AML-193 (cell line): ENCODE measurements at regions not wholly inside any gene's neighbourhood (a gene's known extent, or its start where the extent isn't known, plus 50 kb on each side); places are given as distances from the start of the nearest gene placed in this dataset.
"Not testable (repeated sequence)": the region's sequence is repeated elsewhere in the genome, so short reads cannot be mapped to it uniquely, and the experiment has no call there.

Experiments used
- DNase-seq, 2 experiments: peaks; one replicate each; lab custom pipeline; 2025; lab: John Stamatoyannopoulos, UW

- DNase-seq = no peak
Measured at GRCh38 chr5:106818552-106818951, 852.2 kb downstream of the EFNA5 start.

DNA sequence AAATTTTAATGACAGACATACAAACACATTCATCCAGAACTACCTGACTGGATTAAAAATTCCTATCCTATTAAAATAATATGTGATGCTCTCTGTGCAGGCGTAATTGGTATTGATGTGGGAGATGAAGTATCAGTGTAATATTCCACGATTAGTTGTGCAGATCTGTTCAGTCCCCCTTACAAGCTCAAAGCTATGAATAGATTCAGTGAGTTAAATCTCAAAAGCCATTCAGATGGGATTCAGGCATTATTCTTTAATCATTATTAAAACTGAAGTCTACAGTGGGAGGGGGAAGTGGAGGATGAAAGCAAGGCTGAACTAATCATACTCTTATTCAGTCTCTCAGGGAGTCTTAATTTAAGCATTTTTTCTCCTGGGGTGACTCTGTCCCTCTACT lies 855.8 kb downstream of the EFNA5 start:
- DNase-seq = no peak

GRCh38 chr5:106801554-106801953 lies 869.2 kb downstream of the EFNA5 start:
- DNase-seq = no peak

DNA sequence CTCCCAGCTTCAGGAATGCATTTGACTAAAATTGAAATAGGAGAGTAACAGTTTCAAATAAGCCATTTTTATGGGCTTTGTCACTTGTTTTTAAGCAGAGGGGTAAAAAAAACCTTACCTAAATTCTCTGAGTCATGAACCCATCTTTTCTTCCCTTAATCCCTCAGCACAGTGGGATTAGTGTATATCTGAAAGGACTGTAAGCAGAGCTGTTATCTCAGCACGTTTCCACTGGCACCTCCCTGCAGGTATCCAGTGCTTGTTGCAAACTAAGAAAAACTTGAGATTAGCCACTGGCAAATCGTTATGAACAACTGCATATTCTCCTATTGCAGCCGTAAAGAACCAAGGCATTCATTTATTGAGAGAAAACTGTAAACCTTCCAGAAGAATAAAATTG lies 872.7 kb downstream of the EFNA5 start:
- no peak for DNase-seq

DNA sequence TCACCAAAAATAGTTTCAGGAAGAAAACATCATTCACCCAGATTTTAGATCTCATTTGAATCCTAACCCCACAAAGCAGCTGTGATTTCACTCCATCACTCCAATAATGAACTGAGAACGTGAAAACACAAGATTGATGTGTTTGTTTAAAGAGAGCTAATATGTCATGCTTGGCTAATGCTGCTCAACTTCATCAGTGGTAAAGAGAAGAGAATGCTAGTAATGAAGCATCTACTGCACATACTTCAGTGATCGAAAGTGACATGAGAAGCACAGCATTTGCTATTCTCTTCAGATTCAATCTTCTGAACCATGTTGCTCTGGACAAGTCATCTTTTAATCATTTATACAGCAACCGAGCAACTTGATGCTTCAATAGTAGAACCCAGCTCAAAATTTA lies 874.7 kb downstream of the EFNA5 start:
- DNase-seq = no peak

- DNase-seq = no peak
Measured at GRCh38 chr5:106784846-106785245, 885.9 kb downstream of the EFNA5 start.

- DNase-seq = no peak
Measured at GRCh38 chr5:106780355-106780754, 890.4 kb downstream of the EFNA5 start.

GRCh38 chr5:106776515-106776914 lies 894.2 kb downstream of the EFNA5 start:
- DNase-seq = not testable (repeated sequence)

DNA sequence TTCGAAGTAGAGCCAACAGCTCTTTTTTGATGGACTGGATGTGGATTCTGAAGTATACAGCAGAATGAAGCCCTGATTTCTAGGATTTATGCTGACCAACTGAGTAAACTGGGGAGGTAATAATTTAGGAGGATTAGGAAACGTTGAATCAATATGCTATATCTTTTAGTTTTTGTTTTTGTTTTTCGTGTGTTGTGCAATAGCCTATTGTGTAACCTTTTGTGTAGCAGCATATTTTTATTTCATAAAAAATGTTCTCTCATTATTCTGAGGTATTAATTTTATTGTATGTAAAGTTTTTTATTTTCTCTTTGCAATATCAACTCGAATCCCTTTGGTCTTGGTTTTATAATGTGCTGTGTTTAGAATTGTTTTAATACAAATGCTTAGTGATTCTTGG lies 902.3 kb downstream of the EFNA5 start:
- DNase-seq = no peak

GRCh38 chr5:106766916-106767315 lies 903.8 kb downstream of the EFNA5 start:
- no peak for DNase-seq

- no peak for DNase-seq
Measured at GRCh38 chr5:106759581-106759980, 911.2 kb downstream of the EFNA5 start.

DNA sequence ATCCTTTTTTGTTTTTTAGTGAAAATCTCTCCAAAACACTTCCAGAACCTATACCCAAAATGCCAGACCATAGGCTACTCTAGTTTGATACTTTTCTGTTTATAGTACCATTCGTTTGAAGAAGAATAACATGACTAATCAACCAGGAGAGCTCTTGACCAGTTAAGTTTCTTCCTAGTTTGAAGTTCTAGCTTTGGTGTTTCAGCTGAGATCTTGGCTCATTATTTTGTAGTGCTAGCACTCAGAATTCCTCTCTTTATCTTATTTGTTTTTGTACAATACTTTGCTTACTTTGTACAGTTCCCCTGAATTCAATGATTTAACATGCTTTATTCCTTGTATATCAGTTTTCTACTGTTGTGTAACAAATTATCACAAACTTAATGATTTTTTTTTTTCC lies 911.6 kb downstream of the EFNA5 start:
- DNase-seq = no peak

DNA sequence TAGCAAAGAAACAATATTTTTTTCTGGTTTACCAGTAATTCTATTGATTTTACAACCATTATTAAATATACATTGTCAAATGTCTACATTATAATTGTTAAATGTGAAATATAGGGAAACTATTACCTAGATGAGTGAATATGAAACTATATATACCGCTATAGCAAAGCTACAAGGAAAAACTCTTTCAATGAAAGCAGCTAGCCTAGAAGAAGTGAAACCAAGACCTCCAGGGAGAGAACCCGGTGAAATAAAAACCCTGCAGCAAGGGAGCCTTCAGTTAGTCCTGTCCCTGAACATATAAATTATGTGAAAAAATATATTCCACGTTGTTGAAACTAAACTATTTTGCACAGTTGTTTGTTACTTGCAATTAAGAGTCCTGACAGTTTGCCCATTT lies 913.1 kb downstream of the EFNA5 start:
- DNase-seq = no peak

DNA sequence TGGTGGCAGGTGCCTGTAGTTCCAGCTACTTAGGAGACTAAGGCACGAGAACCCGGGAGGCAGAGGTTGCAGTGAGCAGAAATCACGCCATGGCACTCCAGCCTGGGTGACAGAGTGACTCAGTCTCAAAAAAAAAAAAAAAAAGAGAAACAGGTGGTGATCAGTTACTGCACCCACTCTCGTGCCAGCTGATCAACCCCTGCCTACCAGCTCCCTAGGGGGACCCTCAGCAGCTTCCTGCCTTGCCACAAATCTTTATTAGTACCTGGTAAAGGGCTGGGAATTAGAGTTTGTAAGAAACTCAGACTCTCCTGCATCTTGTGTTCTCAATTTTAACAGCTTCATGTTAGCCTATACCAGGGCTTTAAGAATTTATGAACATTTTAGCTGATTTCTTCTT lies 914.9 kb downstream of the EFNA5 start:
- no peak for DNase-seq

- no peak for DNase-seq
Measured at GRCh38 chr5:106755066-106755465, 915.7 kb downstream of the EFNA5 start.

DNA sequence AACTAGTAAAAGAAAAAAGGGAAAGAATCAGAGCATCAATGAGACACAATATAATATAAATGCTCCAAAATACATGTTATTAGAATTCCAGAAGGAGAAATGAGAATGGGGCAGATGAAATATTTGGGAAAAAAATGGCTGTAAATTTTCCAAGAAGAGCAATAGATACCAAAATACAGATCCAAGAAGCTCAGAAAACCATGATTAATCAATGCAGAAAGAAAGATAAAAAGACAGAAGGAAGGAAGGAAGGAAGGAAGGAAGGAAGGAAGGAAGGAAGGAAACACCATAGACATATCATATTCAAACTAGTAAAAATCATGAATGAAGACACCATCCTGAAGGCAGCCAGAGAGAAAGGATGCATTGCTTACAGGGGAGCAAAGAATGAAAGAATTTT lies 920.9 kb downstream of the EFNA5 start:
- DNase-seq = no peak

- no peak for DNase-seq
Measured at GRCh38 chr5:106739127-106739526, 931.6 kb downstream of the EFNA5 start.

DNA sequence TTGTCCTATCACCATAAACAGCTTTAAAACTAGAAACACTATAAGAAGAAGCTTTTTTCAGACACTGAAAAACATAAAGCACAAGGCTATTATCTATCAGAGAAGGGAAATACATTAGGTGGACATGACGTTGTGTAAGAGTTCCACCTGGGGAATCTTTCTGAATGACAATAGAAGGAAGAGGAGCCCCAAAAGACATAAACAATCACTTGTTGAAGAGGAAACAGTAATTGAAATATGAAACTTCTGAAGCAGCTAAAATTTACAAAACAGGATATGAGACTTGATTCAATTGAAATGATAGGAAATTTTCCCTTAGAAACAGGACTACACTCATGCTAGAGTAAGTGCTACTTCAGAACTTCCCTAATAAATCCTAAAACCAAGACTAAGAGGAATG lies 933.6 kb downstream of the EFNA5 start:
- no peak for DNase-seq

DNA sequence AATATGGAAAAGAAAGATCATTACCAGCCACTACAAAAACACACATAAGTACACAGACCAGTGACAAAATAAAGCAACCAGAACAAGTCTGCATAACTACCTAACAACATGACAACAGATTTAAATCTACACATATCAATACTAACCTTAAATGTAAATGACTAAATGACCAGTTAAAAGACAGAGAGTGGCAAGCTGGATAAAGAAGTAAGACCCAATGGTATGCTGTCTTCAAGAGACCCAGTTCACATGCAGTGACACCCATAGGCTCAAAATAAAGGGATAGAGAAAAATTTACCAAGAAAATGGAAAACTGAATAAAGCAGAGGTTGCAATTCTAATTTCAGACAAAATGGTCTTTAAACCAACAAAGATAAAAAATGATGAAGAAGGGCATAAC lies 938.1 kb downstream of the EFNA5 start:
- DNase-seq = no peak

DNA sequence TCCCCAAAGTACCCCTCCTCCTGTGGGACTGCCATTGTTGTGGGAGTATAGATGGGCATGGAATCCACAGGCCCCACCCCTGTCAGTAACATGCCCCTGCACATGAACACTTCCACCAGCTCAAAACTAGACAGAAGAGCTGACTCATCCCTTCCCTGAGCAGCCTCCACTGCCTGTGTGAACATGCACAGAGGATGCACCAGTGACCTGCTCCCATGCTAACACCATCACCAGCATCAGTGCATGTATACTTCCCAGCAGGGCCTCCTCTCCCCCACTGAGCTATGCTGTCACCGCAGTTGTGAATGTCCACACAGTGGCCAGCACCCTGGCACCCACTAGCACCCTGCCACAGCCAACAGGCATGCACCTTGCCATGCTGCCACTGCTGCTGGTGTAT lies 939.8 kb downstream of the EFNA5 start:
- DNase-seq = no peak

- no peak for DNase-seq
Measured at GRCh38 chr5:106730506-106730905, 940.2 kb downstream of the EFNA5 start.

DNA sequence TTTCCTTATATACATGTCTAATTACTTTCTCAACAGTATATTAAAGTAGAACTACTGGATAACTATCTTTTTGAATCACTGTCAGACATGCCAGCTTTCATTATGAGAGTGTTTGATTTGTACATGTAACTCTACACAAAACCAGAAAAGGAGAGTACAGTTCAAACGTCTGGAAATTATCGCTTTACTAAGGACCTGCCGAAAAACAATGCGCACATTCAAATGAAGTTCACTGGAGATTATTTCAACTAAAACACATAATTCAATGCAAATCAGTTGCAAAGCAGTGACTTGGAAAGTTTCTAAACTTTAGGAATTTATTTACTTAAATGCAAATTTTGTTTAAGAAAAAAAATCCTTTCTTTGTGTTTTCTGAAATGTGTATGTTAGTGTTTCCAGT lies 942.5 kb downstream of the EFNA5 start:
- no peak for DNase-seq

DNA sequence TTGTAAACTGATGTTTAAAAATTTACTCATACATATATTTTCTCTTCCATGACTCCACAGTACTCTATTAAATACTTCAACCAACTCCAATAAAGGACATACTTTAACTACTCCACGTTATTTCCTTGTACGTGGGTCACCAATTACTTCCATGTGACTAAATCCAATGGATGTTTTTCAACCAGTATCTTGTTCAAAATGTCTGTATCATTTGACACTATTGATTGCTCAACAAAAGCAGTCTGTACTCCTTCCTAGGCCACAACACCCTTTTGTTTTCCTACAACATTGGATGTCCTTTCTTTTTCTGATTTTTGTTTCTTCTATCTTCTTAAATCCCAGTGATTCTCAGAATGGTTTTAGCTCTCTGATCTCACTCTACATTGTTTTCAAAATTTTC lies 943.7 kb downstream of the EFNA5 start:
- DNase-seq = no peak

DNA sequence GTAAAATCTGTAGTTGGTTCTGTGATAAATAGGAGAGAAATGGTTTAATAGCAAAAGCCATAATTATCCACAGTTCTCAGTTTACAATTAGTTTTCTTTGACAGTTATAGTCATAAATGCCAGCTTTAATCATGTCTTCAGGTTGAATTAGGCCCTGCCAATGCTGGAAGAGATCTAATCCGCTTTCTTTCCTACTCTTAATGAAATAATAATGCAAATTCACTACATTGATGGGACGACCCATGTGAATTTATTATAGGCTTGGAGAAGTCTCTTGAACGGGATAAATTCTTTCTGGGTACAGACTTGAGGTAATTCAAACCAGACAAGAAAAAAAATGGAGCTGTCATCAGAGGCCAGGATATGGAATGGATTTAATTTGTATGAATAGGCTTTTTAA lies 950.4 kb downstream of the EFNA5 start:
- no peak for DNase-seq

- DNase-seq = no peak
Measured at GRCh38 chr5:106699796-106700195, 970.9 kb downstream of the EFNA5 start.
